H1 (cell line): ENCODE measurements at regions not wholly inside any gene's neighbourhood (a gene's known extent, or its start where the extent isn't known, plus 50 kb on each side); places are given as distances from the start of the nearest gene placed in this dataset.

Experiments used
- CTCF ChIA-PET: fragments of 300-600 bp; sonication (Branson Sonifier 250); formaldehyde crosslinking; loops from one replicate; lab custom pipeline; 2021; ENCODE audit not compliant: partially characterized antibody; lab: Charles Lee
- POLR2A ChIA-PET: fragments of 300-600 bp; sonication (Branson Sonifier 250); formaldehyde crosslinking; loops from one replicate; lab custom pipeline; 2021; ENCODE audit warnings: inconsistent platforms; ENCODE audit not compliant: partially characterized antibody; lab: Charles Lee
- DNase-seq, 2 experiments: peaks; one replicate each; pipeline versions ENCODE4 v3.0.0 to v3.0.0-alpha.2; 2010 to 2022; ENCODE audit warnings: low spot score in 2 of 2, low read depth in 1 of 2, mixed read lengths in 1 of 2
- FAIRE-seq: peaks from 2 replicates; lab custom pipeline; 2011; peaks lifted over from hg19 to GRCh38; lab: Jason Lieb, UNC
- H2AFZ ChIP-seq: 2 replicates; pipeline ENCODE4 v1.8.1; 2012; ENCODE audit warnings: low read length, inconsistent platforms
- H2AK5ac ChIP-seq: 2 replicates; pipeline ENCODE4 v1.6.1; 2013; ENCODE audit warnings: low read depth, low read length
- H2BK120ac ChIP-seq: replicated peaks from 2 replicates; pipeline ENCODE3; 2013; ENCODE audit warnings: low read depth, low read length, inconsistent platforms
- H2BK12ac ChIP-seq: 2 replicates; pipeline ENCODE4 v1.6.1; 2013; ENCODE audit warnings: low read depth, low read length
- H2BK15ac ChIP-seq: 2 replicates; pipeline ENCODE4 v1.6.1; 2013; ENCODE audit warnings: low read length
- H2BK20ac ChIP-seq: 2 replicates; pipeline ENCODE4 v1.6.1; 2013; ENCODE audit warnings: low read length
- H2BK5ac ChIP-seq: 2 replicates; pipeline ENCODE4 v1.6.1; 2013; ENCODE audit warnings: low read depth, low read length
- H3K14ac ChIP-seq: 2 replicates; pipeline ENCODE4 v1.6.1; 2013; ENCODE audit warnings: inconsistent platforms; ENCODE audit not compliant: insufficient read length
- H3K18ac ChIP-seq: 2 replicates; pipeline ENCODE4 v1.6.1; 2013; ENCODE audit warnings: low read length; ENCODE audit errors: extremely low read depth
- H3K23ac ChIP-seq: 2 replicates; pipeline ENCODE4 v1.6.1; 2013; ENCODE audit warnings: inconsistent platforms; ENCODE audit not compliant: insufficient read length
- H3K23me2 ChIP-seq: 2 replicates; pipeline ENCODE4 v1.6.1; 2013; ENCODE audit warnings: low read depth, low read length
- H3K27ac ChIP-seq: 2 replicates; pipeline ENCODE4 v1.6.1; 2011; ENCODE audit warnings: low read depth, low read length, inconsistent platforms
- H3K27me3 ChIP-seq, 4 experiments: replicated peaks in 1 of 4; 1 replicate in 1 of 4; 2 replicates in 3 of 4; pipeline versions ENCODE4 v1.6.1 to v1.8.1; 2011 to 2013; ENCODE audit warnings: low read length in 3 of 4, mild to moderate bottlenecking in 3 of 4, inconsistent platforms in 2 of 4, mixed read lengths in 2 of 4, moderate library complexity in 1 of 4; ENCODE audit not compliant: control insufficient read depth in 3 of 4, insufficient read depth in 3 of 4; ENCODE audit errors: extremely low read depth in 1 of 4
- H3K36me3 ChIP-seq, 4 experiments: 2 replicates each; pipeline versions ENCODE4 v1.6.1 to v1.8.1; 2011 to 2013; ENCODE audit warnings: mild to moderate bottlenecking in 4 of 4, low read length in 3 of 4, moderate library complexity in 2 of 4, control low read depth in 1 of 4, inconsistent platforms in 1 of 4; ENCODE audit not compliant: insufficient read depth in 4 of 4, control insufficient read depth in 2 of 4
- H3K4ac ChIP-seq: replicated peaks from 2 replicates; pipeline ENCODE3; 2013; ENCODE audit warnings: low read length, low read depth, mixed read lengths, inconsistent platforms; ENCODE audit not compliant: insufficient read length
- H3K4me1 ChIP-seq, 4 experiments: replicated peaks in 1 of 4; 1 replicate in 1 of 4; 2 replicates in 3 of 4; pipeline versions ENCODE4 v1.6.1 to v1.8.1; 2011 to 2013; ENCODE audit warnings: low read length in 3 of 4, inconsistent platforms in 2 of 4, mixed read lengths in 1 of 4; ENCODE audit not compliant: insufficient read depth in 4 of 4, control insufficient read depth in 3 of 4
- H3K4me2 ChIP-seq, 2 experiments: 2 replicates each; pipeline versions ENCODE4 v1.6.1 to v1.8.1; 2011 to 2013; ENCODE audit warnings: low read depth in 2 of 2, low read length in 2 of 2, control low read depth in 1 of 2, inconsistent platforms in 1 of 2, mild to moderate bottlenecking in 1 of 2; ENCODE audit not compliant: insufficient read depth in 1 of 2
- H3K4me3 ChIP-seq, 4 experiments: fragments of 200-600, 300-600 bp in 1 of 4; sonication (generic), shearing (Covaris generic), sonication (Bioruptor Twin) in 1 of 4; 2 replicates each; pipeline versions ENCODE4 v1.5.1 to v1.8.1; 2011 to 2016; ENCODE audit warnings: low read length in 4 of 4, low read depth in 3 of 4, control low read depth in 2 of 4, inconsistent platforms in 2 of 4, mild to moderate bottlenecking in 2 of 4, mixed read lengths in 1 of 4, moderate library complexity in 1 of 4; ENCODE audit not compliant: insufficient read depth in 2 of 4; ENCODE audit errors: extremely low read depth in 1 of 4
- H3K56ac ChIP-seq: replicated peaks from 2 replicates; pipeline ENCODE3; 2013; ENCODE audit warnings: low read depth, mild to moderate bottlenecking, mixed read lengths, low read length, inconsistent platforms; ENCODE audit not compliant: insufficient read length
- H3K79me1 ChIP-seq: 2 replicates; pipeline ENCODE4 v1.6.1; 2013; ENCODE audit warnings: low read depth, low read length, control low read depth
- H3K79me2 ChIP-seq, 2 experiments: 2 replicates each; pipeline versions ENCODE4 v1.6.1 to v1.8.1; 2012 to 2013; ENCODE audit warnings: low read length in 2 of 2, mild to moderate bottlenecking in 2 of 2, inconsistent platforms in 1 of 2; ENCODE audit not compliant: insufficient read depth in 2 of 2, control insufficient read depth in 1 of 2
- H3K9ac ChIP-seq, 4 experiments: replicated peaks in 1 of 4; 1 replicate in 1 of 4; 2 replicates in 3 of 4; pipeline versions ENCODE4 v1.6.1 to v1.8.1; 2011 to 2013; ENCODE audit warnings: low read depth in 3 of 4, low read length in 3 of 4, control low read depth in 2 of 4, mild to moderate bottlenecking in 2 of 4, moderate library complexity in 2 of 4, inconsistent platforms in 1 of 4; ENCODE audit errors: extremely low read depth in 1 of 4
- H3K9me3 ChIP-seq, 2 experiments: 2 replicates each; pipeline versions ENCODE4 v1.6.1 to v1.8.1; 2012 to 2013; ENCODE audit warnings: mild to moderate bottlenecking in 2 of 2, moderate library complexity in 2 of 2, control low read depth in 1 of 2, inconsistent platforms in 1 of 2, low read depth in 1 of 2, low read length in 1 of 2, mixed read lengths in 1 of 2; ENCODE audit not compliant: insufficient read depth in 2 of 2
- H4K20me1 ChIP-seq, 2 experiments: replicated peaks in 1 of 2; 2 replicates each; pipeline versions ENCODE3 to v1.8.1; 2011 to 2013; ENCODE audit warnings: inconsistent platforms in 2 of 2, low read length in 2 of 2, mild to moderate bottlenecking in 1 of 2; ENCODE audit not compliant: insufficient read depth in 2 of 2, control insufficient read depth in 1 of 2
- H4K5ac ChIP-seq: 2 replicates; pipeline ENCODE4 v1.6.1; 2013; ENCODE audit warnings: low read length, low read depth, mixed read lengths, inconsistent platforms; ENCODE audit not compliant: insufficient read length
- H4K8ac ChIP-seq: 2 replicates; pipeline ENCODE4 v1.8.0; 2013; ENCODE audit warnings: mild to moderate bottlenecking, moderate library complexity, low read length, inconsistent platforms; ENCODE audit not compliant: insufficient read depth; ENCODE audit errors: extremely low read depth
- H4K91ac ChIP-seq: replicated peaks from 2 replicates; pipeline ENCODE3; 2013; ENCODE audit warnings: low read length, mixed read lengths, inconsistent platforms; ENCODE audit not compliant: insufficient read length
- BACH1 ChIP-seq: IDR thresholded peaks from 2 replicates; pipeline ENCODE4 v1.6.1; 2012; ENCODE audit warnings: low read length, improper control_type of control experiment
- CBX5 ChIP-seq: fragments of 300-800, 300-1000 bp; sonication (generic); IDR thresholded peaks from 2 replicates; pipeline ENCODE4 v1.7.1; 2016; ENCODE audit warnings: antibody characterized with exemption, low read length, low read depth
- CBX8 ChIP-seq: fragments of 300-800, 300-1000 bp; sonication (generic); IDR thresholded peaks from 2 replicates; pipeline ENCODE4 v1.7.1; 2016; ENCODE audit warnings: low read depth, low read length, borderline replicate concordance
- CHD2 ChIP-seq: IDR thresholded peaks from 2 replicates; pipeline ENCODE4 v1.6.1; 2012; ENCODE audit warnings: low read length, improper control_type of control experiment
- JUN ChIP-seq: IDR thresholded peaks from 2 replicates; pipeline ENCODE4 v1.6.1; 2011; ENCODE audit warnings: low read depth, mild to moderate bottlenecking, improper control_type of control experiment, low read length
- MAFK ChIP-seq: IDR thresholded peaks from 2 replicates; pipeline ENCODE4 v1.6.1; 2012; ENCODE audit warnings: low read depth, mild to moderate bottlenecking, improper control_type of control experiment, low read length
- RBBP5 ChIP-seq: IDR thresholded peaks from 2 replicates; pipeline ENCODE4 v1.7.1; 2012; ENCODE audit warnings: low read depth, mild to moderate bottlenecking, inconsistent platforms, low read length, moderate library complexity, borderline replicate concordance
- RFX5 ChIP-seq: IDR thresholded peaks from 2 replicates; pipeline ENCODE4 v1.6.1; 2011; ENCODE audit warnings: low read depth, low read length, improper control_type of control experiment, borderline replicate concordance
- SRF ChIP-seq: IDR thresholded peaks from 2 replicates; pipeline ENCODE4 v1.6.1; 2011; ENCODE audit warnings: mild to moderate bottlenecking, low read depth, low read length, moderate library complexity
- SUZ12 ChIP-seq: fragments of 200-600 bp; sonication (generic); IDR thresholded peaks from 2 replicates; pipeline ENCODE4 v1.6.1; 2012; ENCODE audit warnings: mild to moderate bottlenecking, inconsistent platforms, low read length, moderate library complexity, mixed read lengths
- ZNF274 ChIP-seq: IDR thresholded peaks from 2 replicates; pipeline ENCODE4 v1.7.0; 2012; ENCODE audit warnings: low read length, borderline replicate concordance; ENCODE audit errors: extremely low read depth
- WGBS, 2 experiments: shearing (Covaris generic) in 1 of 2; methylation state at CpG; one replicate each; pipeline versions ENCODE4 v1.1.6 to v1.1.7; 2013 to 2015; ENCODE audit warnings: low lambda C conversion rate in 2 of 2, mixed read lengths in 2 of 2, inconsistent platforms in 1 of 2, low coverage in 1 of 2, missing lambda C conversion rate in 1 of 2; ENCODE audit not compliant: insufficient replicate concordance in 2 of 2, insufficient coverage in 1 of 2, insufficient read length in 1 of 2; ENCODE audit errors: extremely low coverage in 1 of 2, missing lambda C conversion rate in 1 of 2; 5-methylcytosine and 5-hydroxymethylcytosine counted together
- TF ChIP-seq, protein P1 (sequence below): IDR thresholded peaks from 2 replicates; pipeline ENCODE4 v1.6.1; 2012; ENCODE audit warnings: low read length, inconsistent platforms

DNA sequence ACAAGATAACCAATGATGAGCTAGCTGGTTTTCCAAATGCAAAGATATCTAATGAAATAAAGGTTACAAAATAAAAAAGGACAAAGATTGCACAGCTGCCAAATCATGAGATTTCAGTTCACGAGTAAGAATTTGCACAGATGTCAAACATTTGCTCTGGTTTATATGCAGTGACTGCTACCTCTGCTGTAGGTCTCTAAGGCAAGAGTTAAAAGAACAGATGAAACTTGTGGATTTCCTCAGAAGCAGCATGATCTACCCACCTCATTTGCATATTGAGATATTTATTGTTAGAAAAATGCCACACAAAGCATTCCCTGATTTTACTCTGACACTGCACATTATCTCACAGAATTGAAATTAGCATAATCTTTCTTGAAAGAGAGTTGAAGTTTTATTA is 763.2 kb upstream of the ZEB2 start:
- FAIRE-seq = no peak

More for the DNA sequence above, 763.2 kb upstream of the ZEB2 start:
- no peak for TF ChIP-seq ZNF274
- TF ChIP-seq, protein P1, sequence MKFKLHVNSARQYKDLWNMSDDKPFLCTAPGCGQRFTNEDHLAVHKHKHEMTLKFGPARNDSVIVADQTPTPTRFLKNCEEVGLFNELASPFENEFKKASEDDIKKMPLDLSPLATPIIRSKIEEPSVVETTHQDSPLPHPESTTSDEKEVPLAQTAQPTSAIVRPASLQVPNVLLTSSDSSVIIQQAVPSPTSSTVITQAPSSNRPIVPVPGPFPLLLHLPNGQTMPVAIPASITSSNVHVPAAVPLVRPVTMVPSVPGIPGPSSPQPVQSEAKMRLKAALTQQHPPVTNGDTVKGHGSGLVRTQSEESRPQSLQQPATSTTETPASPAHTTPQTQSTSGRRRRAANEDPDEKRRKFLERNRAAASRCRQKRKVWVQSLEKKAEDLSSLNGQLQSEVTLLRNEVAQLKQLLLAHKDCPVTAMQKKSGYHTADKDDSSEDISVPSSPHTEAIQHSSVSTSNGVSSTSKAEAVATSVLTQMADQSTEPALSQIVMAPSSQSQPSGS = no peak
- TF ChIP-seq CHD2 = no peak
- TF ChIP-seq BACH1 = no peak
- TF ChIP-seq RFX5 = no peak
- no peak for TF ChIP-seq JUN
- no peak for TF ChIP-seq SUZ12
- TF ChIP-seq RBBP5 = no peak
- TF ChIP-seq SRF = no peak
- TF ChIP-seq CBX5 = no peak
- no peak for TF ChIP-seq MAFK
- no peak for TF ChIP-seq CBX8
- H4K8ac ChIP-seq = no peak overlapping the region
- no peak overlapping the region for H2BK15ac ChIP-seq
- no peak overlapping the region for H3K23ac ChIP-seq
- no peaks in the 10 kb centered on the region for H3K79me2 ChIP-seq
- H2AFZ ChIP-seq = no peak overlapping the region
- no peak overlapping the region for H2BK5ac ChIP-seq
- no peaks in the 10 kb centered on the region for H4K20me1 ChIP-seq
- ChIA-PET POLR2A (no interaction called here), CTCF (no interaction called here)
- no peaks in the 10 kb centered on the region for H3K79me1 ChIP-seq
- H3K27ac ChIP-seq = no peak overlapping the region
- 89% methylated on average over 1 of the region's 1 CpG; no CpG with 5 or more reads in 1 of the 2 experiments for WGBS, 2 experiments
- DNase-seq = no peak
- H3K4me3 ChIP-seq = no peak overlapping the region
- no peaks in the 10 kb centered on the region; the same call in 1 of the 2 replicates for H3K23me2 ChIP-seq
- no peaks in the 10 kb centered on the region for H3K36me3 ChIP-seq
- no peak overlapping the region for H2BK120ac ChIP-seq
- H3K9ac ChIP-seq = no peak overlapping the region
- H3K14ac ChIP-seq = no peak overlapping the region
- H3K27me3 ChIP-seq = no peaks in the 10 kb centered on the region
- no peak overlapping the region for H3K4me2 ChIP-seq
- no peak overlapping the region for H2AK5ac ChIP-seq
- H3K56ac ChIP-seq = no peak overlapping the region
- H3K4me1 ChIP-seq = peaks cover 0 to 2% (median 0%) of the 10 kb centered on the region in 4 experiments; a peak in 1 of 7 replicates
- H4K5ac ChIP-seq = no peak overlapping the region
- H3K4ac ChIP-seq = no peak overlapping the region
- H2BK12ac ChIP-seq = no peak overlapping the region
- no peak overlapping the region for H3K18ac ChIP-seq
- no peak overlapping the region for H2BK20ac ChIP-seq
- H4K91ac ChIP-seq = no peak overlapping the region
- no peaks in the 10 kb centered on the region for H3K9me3 ChIP-seq
